Spleen (tissue), 7 donors: ENCODE measurements at regions not wholly inside any gene's neighbourhood (a gene's known extent, or its start where the extent isn't known, plus 50 kb on each side); places are given as distances from the start of the nearest gene placed in this dataset.

Source experiments
- POLR2A ChIP-seq, 3 donors: fragments of 450-650 bp; IDR thresholded peaks; one replicate each; pipeline ENCODE4 v1.5.1; 2017; ENCODE audit warnings: antibody characterized with exemption in 3 of 3, mild to moderate bottlenecking in 1 of 3
- TF ChIP-seq, protein P1 (sequence below), 11 experiments: fragments of 200-600 bp in 7 of 11; fragments of 450-650 bp in 4 of 11; sonication (generic) in 4 of 11; IDR thresholded peaks in 8 of 11; conservative IDR thresholded peaks in 3 of 11; 1 replicate in 7 of 11; 2 replicates in 4 of 11; pipeline versions ENCODE4 v1.4.0 to v1.8.0; 2016 to 2021; ENCODE audit warnings: antibody characterized with exemption in 11 of 11, inconsistent platforms in 4 of 11, mild to moderate bottlenecking in 1 of 11
- donor health status: DM: no; HTN: no; CAD: no; lungs with moderate emphysema.
- donor health status: DM: no; HTN: no; CAD: no.
- donor health status: DM: no; HTN: no; CAD: no.

DNA sequence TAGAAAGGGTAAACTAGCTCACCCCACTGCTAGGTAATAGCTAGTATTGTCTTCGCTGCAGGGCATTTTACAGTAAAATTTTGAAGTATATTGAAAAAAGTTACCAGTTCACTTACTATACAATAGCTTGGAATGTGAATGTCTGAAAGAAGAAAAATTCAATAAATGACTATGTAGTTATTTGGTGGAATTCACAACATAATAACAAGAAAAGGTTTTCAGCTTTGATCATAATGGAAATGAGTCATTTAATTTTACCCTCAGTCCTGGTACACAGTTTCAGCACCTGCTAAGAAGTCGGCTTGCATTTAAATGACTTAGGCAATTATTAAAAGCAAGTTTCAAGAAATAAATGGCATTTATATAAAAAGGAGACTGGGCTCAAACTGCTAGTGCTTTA is 90.4 kb downstream of the NUP35 start:
- TF ChIP-seq, protein P1, sequence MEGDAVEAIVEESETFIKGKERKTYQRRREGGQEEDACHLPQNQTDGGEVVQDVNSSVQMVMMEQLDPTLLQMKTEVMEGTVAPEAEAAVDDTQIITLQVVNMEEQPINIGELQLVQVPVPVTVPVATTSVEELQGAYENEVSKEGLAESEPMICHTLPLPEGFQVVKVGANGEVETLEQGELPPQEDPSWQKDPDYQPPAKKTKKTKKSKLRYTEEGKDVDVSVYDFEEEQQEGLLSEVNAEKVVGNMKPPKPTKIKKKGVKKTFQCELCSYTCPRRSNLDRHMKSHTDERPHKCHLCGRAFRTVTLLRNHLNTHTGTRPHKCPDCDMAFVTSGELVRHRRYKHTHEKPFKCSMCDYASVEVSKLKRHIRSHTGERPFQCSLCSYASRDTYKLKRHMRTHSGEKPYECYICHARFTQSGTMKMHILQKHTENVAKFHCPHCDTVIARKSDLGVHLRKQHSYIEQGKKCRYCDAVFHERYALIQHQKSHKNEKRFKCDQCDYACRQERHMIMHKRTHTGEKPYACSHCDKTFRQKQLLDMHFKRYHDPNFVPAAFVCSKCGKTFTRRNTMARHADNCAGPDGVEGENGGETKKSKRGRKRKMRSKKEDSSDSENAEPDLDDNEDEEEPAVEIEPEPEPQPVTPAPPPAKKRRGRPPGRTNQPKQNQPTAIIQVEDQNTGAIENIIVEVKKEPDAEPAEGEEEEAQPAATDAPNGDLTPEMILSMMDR (IDR thresholded peaks at IDR 0.05 in 8 of 11, conservative IDR thresholded peaks at IDR 0.05 in 3 of 11): no peak
- no peak for TF ChIP-seq POLR2A (IDR thresholded peaks at IDR 0.05)
